Ishikawa (cell line): ENCODE measurements at regions not wholly inside any gene's neighbourhood (a gene's known extent, or its start where the extent isn't known, plus 50 kb on each side); places are given as distances from the start of the nearest gene placed in this dataset.

Experiments used
- CEBPB ChIP-seq: IDR thresholded peaks from 2 replicates; pipeline ENCODE4 v1.6.1; 2012
- CREB1 ChIP-seq: IDR thresholded peaks from 2 replicates; pipeline ENCODE4 v1.6.1; 2012; ENCODE audit warnings: low read depth
- EGR1 ChIP-seq: IDR thresholded peaks from 2 replicates; pipeline ENCODE4 v1.6.1; 2012
- EP300 ChIP-seq: IDR thresholded peaks from 2 replicates; pipeline ENCODE4 v1.6.1; 2012; ENCODE audit warnings: borderline replicate concordance
- FOXM1 ChIP-seq: IDR thresholded peaks from 2 replicates; pipeline ENCODE4 v1.6.1; 2012; ENCODE audit warnings: low read depth, borderline replicate concordance
- MAX ChIP-seq: IDR thresholded peaks from 2 replicates; pipeline ENCODE4 v1.6.1; 2012
- NFIC ChIP-seq: IDR thresholded peaks from 2 replicates; pipeline ENCODE4 v1.6.1; 2012
- RAD21 ChIP-seq: IDR thresholded peaks from 2 replicates; pipeline ENCODE4 v1.6.1; 2012; ENCODE audit warnings: low read depth
- REST ChIP-seq: IDR thresholded peaks from 2 replicates; pipeline ENCODE4 v1.6.1; 2012; ENCODE audit warnings: low read depth, mild to moderate bottlenecking
- TAF1 ChIP-seq: IDR thresholded peaks from 2 replicates; pipeline ENCODE4 v1.6.1; 2012; ENCODE audit warnings: low read depth, mild to moderate bottlenecking
- TCF12 ChIP-seq: IDR thresholded peaks from 2 replicates; pipeline ENCODE4 v1.6.1; 2012; ENCODE audit warnings: low read depth
- TEAD4 ChIP-seq: IDR thresholded peaks from 2 replicates; pipeline ENCODE4 v1.6.1; 2012
- USF1 ChIP-seq: IDR thresholded peaks from 2 replicates; pipeline ENCODE4 v1.6.1; 2012
- YY1 ChIP-seq: IDR thresholded peaks from 2 replicates; pipeline ENCODE4 v1.6.1; 2012; ENCODE audit warnings: low read depth
- ZBTB7A ChIP-seq: IDR thresholded peaks from 2 replicates; pipeline ENCODE4 v1.6.1; 2012; ENCODE audit warnings: low read depth

- TF ChIP-seq EP300 (no peak), MAX (no peak), CEBPB (no peak), YY1 (no peak), REST (no peak), USF1 (no peak), EGR1 (no peak), FOXM1 (no peak), CREB1 (no peak), TEAD4 (no peak), RAD21 (no peak), TCF12 (no peak), ZBTB7A (no peak), TAF1 (no peak), NFIC (no peak)
Observed at GRCh38 chr2:72040629-72041571, 106.8 kb downstream of the CYP26B1 start.

- TF ChIP-seq TEAD4 (no peak), NFIC (no peak), USF1 (no peak), ZBTB7A (no peak), CEBPB (no peak)
Observed at GRCh38 chr2:72038524-72038923, 109.1 kb downstream of the CYP26B1 start.

GRCh38 chr2:72037261-72037666 lies 110.4 kb downstream of the CYP26B1 start:
- TF ChIP-seq CREB1 (no peak), TAF1 (no peak), EP300 (no peak), MAX (no peak), NFIC (no peak), ZBTB7A (no peak), TCF12 (no peak), USF1 (no peak), TEAD4 (no peak), YY1 (no peak), RAD21 (no peak), EGR1 (no peak), CEBPB (no peak), REST (no peak), FOXM1 (no peak)

GRCh38 chr2:72036595-72036994 lies 111.1 kb downstream of the CYP26B1 start:
- no peak for TF ChIP-seq MAX

- TF ChIP-seq REST, result no peak
- no peak for TF ChIP-seq CREB1
Observed at GRCh38 chr2:72036173-72036545, 111.5 kb downstream of the CYP26B1 start.
